B cell (primary cell): ENCODE measurements at regions not wholly inside any gene's neighbourhood (a gene's known extent, or its start where the extent isn't known, plus 50 kb on each side); places are given as distances from the start of the nearest gene placed in this dataset.

Experiments
- ATAC-seq: fragments of 200-7000 bp; cut with Tn5 transposase; one replicate; pipeline ENCODE4 v1.10.0; 2021; ENCODE audit warnings: low read depth, mild to moderate bottlenecking, moderate number of reproducible peaks, moderate library complexity
- CTCF ChIA-PET: fragments of 350-600 bp; sonication (Branson Sonifier 250); formaldehyde crosslinking; loops from one replicate; lab custom pipeline; 2021; ENCODE audit warnings: antibody characterized with exemption, inconsistent platforms; lab: Charles Lee
- POLR2A ChIA-PET: fragments of 350-600 bp; sonication (Branson Sonifier 250); formaldehyde crosslinking; loops from one replicate; lab custom pipeline; 2021; ENCODE audit warnings: antibody characterized with exemption; lab: Charles Lee
- DNase-seq: peaks from one replicate; pipeline ENCODE4 v3.0.0; 2013
- H2AFZ ChIP-seq: 2 replicates; pipeline ENCODE4 v1.6.1; 2012; ENCODE audit warnings: mild to moderate bottlenecking, low read depth, low read length; ENCODE audit not compliant: insufficient read depth, poor library complexity, severe bottlenecking
- H3K27ac ChIP-seq, 2 donors: 1 replicate in 1 of 2; 2 replicates in 1 of 2; pipeline ENCODE4 v1.5.1; 2012 to 2013; ENCODE audit warnings: low read length in 2 of 2, mild to moderate bottlenecking in 2 of 2, moderate library complexity in 1 of 2
- H3K27me3 ChIP-seq, 4 experiments: fragments of 200-600 bp in 1 of 4; sonication (generic) in 1 of 4; replicated peaks in 1 of 4; 1 replicate in 2 of 4; 2 replicates in 2 of 4; pipeline versions ENCODE4 v1.6.1 to v1.7.0; 2013 to 2016; ENCODE audit warnings: low read length in 3 of 4, mild to moderate bottlenecking in 2 of 4, mixed read lengths in 1 of 4, moderate library complexity in 1 of 4; ENCODE audit not compliant: insufficient read depth in 4 of 4, control insufficient read depth in 3 of 4; ENCODE audit errors: control extremely low read depth in 1 of 4
- H3K36me3 ChIP-seq, 2 experiments: replicated peaks in 1 of 2; 1 replicate in 1 of 2; 2 replicates in 1 of 2; pipeline versions ENCODE4 v1.6.1 to v1.7.1; 2013; ENCODE audit warnings: low read length in 1 of 2; ENCODE audit not compliant: insufficient read depth in 2 of 2, control insufficient read depth in 1 of 2; ENCODE audit errors: control extremely low read depth in 1 of 2, extremely low read depth in 1 of 2
- H3K4me1 ChIP-seq, 2 donors: fragments of 200-600 bp in 1 of 2; sonication (generic) in 1 of 2; 1 replicate in 1 of 2; 2 replicates in 1 of 2; pipeline versions ENCODE4 v1.5.1 to v1.6.1; 2013 to 2017; ENCODE audit warnings: low read length in 2 of 2; ENCODE audit not compliant: control insufficient read depth in 2 of 2, insufficient read depth in 2 of 2
- H3K4me2 ChIP-seq: replicated peaks from 2 replicates; pipeline ENCODE3; 2012; ENCODE audit warnings: mild to moderate bottlenecking, low read depth, low read length; ENCODE audit not compliant: poor library complexity, severe bottlenecking
- H3K4me3 ChIP-seq, 5 experiments: fragments of 200-600 bp in 1 of 5; sonication (generic) in 1 of 5; 1 replicate in 3 of 5; 2 replicates in 2 of 5; pipeline versions ENCODE4 v1.5.1 to v1.7.0; 2011 to 2016; ENCODE audit warnings: low read length in 4 of 5, mild to moderate bottlenecking in 4 of 5, low read depth in 2 of 5, control low read depth in 1 of 5, moderate library complexity in 1 of 5; ENCODE audit not compliant: insufficient read depth in 1 of 5; ENCODE audit errors: control extremely low read depth in 1 of 5, extremely low read depth in 1 of 5
- H3K79me2 ChIP-seq: fragments of 200-600 bp; sonication (generic); one replicate; pipeline ENCODE4 v1.6.0; 2016; ENCODE audit warnings: low read length; ENCODE audit not compliant: control insufficient read depth, insufficient read depth
- H3K9ac ChIP-seq: fragments of 200-600 bp; sonication (generic); 2 replicates; pipeline ENCODE4 v1.6.1; 2017; ENCODE audit warnings: mild to moderate bottlenecking, low read length, moderate library complexity
- H3K9me3 ChIP-seq, 3 donors: one replicate each; pipeline versions ENCODE4 v1.6.1 to v1.7.1; 2013; ENCODE audit warnings: low read length in 2 of 3; ENCODE audit not compliant: control insufficient read depth in 2 of 3, insufficient read depth in 1 of 3; ENCODE audit errors: control extremely low read depth in 1 of 3
- H4K20me1 ChIP-seq: 2 replicates; pipeline ENCODE4 v1.6.0; 2012; ENCODE audit warnings: mild to moderate bottlenecking, low read length; ENCODE audit not compliant: insufficient read depth, control insufficient read depth, poor library complexity, severe bottlenecking
- H3K27ac Mint-ChIP-seq: one replicate; pipeline ENCODE4 v1.8.0; 2021; ENCODE audit warnings: mixed read lengths
- H3K27me3 Mint-ChIP-seq: one replicate; pipeline ENCODE4 v1.8.0; 2021; ENCODE audit warnings: mixed read lengths
- H3K4me1 Mint-ChIP-seq: one replicate; pipeline ENCODE4 v1.8.0; 2021; ENCODE audit warnings: mixed read lengths
- H3K4me3 Mint-ChIP-seq: one replicate; pipeline ENCODE4 v1.8.0; 2021; ENCODE audit warnings: mixed read lengths
- H3K9me3 Mint-ChIP-seq: one replicate; pipeline ENCODE4 v1.8.0; 2022; ENCODE audit warnings: mixed read lengths; ENCODE audit not compliant: insufficient read depth
- CTCF ChIP-seq: fragments of 200-600 bp; IDR thresholded peaks from one replicate; pipeline ENCODE4 v1.8.0; 2022; ENCODE audit warnings: antibody characterized with exemption, mild to moderate bottlenecking
- EZH2 ChIP-seq: IDR thresholded peaks from 2 replicates; pipeline ENCODE4 v1.6.1; 2012; ENCODE audit warnings: borderline replicate concordance, low read depth, mild to moderate bottlenecking, moderate library complexity, low read length; ENCODE audit not compliant: insufficient read depth, poor library complexity, severe bottlenecking
- WGBS: methylation state at CpG from one replicate; pipeline ENCODE4 v1.1.5; 2013; ENCODE audit warnings: missing lambda C conversion rate; ENCODE audit not compliant: insufficient coverage; 5-methylcytosine and 5-hydroxymethylcytosine counted together
- intact Hi-C: fragments of 100-400 bp; cut with micrococcal nuclease; formaldehyde crosslinking; loops from one replicate; pipeline ENCODE4 v1.10.0; 2022

- intact Hi-C loops = no loop called here
- Histone ChIP-seq H3K36me3 (no peaks in the 10 kb centered on the region), H3K4me1 (no peaks in the 10 kb centered on the region), H3K4me3 (no peak overlapping the region), H3K27ac (no peak overlapping the region), H3K79me2 (no peaks in the 10 kb centered on the region), H3K4me2 (no peak overlapping the region), H3K9me3 (no peaks in the 10 kb centered on the region), H3K27me3 (no peaks in the 10 kb centered on the region), H2AFZ (no peak overlapping the region), H3K9ac (no peak overlapping the region), H4K20me1 (no peaks in the 10 kb centered on the region)
- POLR2A ChIA-PET = no interaction called here
- WGBS = no CpG with 5 or more reads among the region's 2 CpGs
- Mint-ChIP-seq H3K27ac (no peak overlapping the region), H3K4me1 (no peaks in the 10 kb centered on the region), H3K9me3 (no peaks in the 10 kb centered on the region), H3K4me3 (no peak overlapping the region), H3K27me3 (no peaks in the 10 kb centered on the region)
- DNase-seq (no peak), ATAC-seq (no peak)
- no peak for TF ChIP-seq CTCF
- TF ChIP-seq EZH2 = no peak
- CTCF ChIA-PET = no interaction called here
These were observed 1779.1 kb downstream of the STIM2 start for GRCh38 chr4:28639747-28640146.

GRCh38 chr4:28654618-28655017, 1794.0 kb downstream of the STIM2 start:
- Histone ChIP-seq H3K79me2 (no peaks in the 10 kb centered on the region), H3K4me2 (no peak overlapping the region), H2AFZ (no peak overlapping the region), H3K9ac (no peak overlapping the region), H3K4me3 (no peak overlapping the region), H3K27ac (no peak overlapping the region), H4K20me1 (no peaks in the 10 kb centered on the region), H3K36me3 (no peaks in the 10 kb centered on the region), H3K4me1 (no peaks in the 10 kb centered on the region), H3K27me3 (no peaks in the 10 kb centered on the region), H3K9me3 (peaks cover 0 to 14% (median 0%) of the 10 kb centered on the region in 3 donors)
- intact Hi-C loops = no loop called here
- no peak for DNase-seq
- WGBS = no CpG with 5 or more reads among the region's 3 CpGs
- H3K27ac Mint-ChIP-seq = no peak overlapping the region
- ChIA-PET POLR2A (no interaction called here), CTCF (no interaction called here)
- H3K27me3 Mint-ChIP-seq = no peaks in the 10 kb centered on the region
- H3K9me3 Mint-ChIP-seq = peaks cover 2% of the 10 kb centered on the region
- no peaks in the 10 kb centered on the region for H3K4me1 Mint-ChIP-seq
- H3K4me3 Mint-ChIP-seq = no peak overlapping the region
- TF ChIP-seq CTCF (no peak), EZH2 (no peak)
- no peak for ATAC-seq
